ENCODE measurements at regions not wholly inside any gene's neighbourhood (a gene's known extent, or its start where the extent isn't known, plus 50 kb on each side); places are given as distances from the start of the nearest gene placed in this dataset.

DNA sequence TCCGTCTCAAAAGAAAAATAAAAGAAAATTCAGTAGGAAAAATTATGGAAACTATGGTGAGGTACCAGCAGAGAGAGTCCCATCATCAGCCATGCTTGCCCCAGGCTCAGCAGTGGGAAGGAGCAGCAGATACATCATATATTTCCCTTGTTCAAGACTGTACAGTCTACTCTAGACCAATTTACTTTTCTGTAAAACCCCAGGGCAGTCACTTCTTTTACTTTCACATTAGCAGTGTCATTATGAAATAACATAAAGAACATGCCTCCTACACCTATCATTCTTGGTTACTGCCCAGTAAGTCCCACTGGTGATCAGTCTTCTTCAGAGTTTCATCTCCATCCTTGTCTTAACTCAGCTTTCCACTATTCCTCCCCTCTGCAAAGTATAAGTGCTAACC, 1145.0 kb downstream of the MAT2B start:
- TF ChIP-seq, protein P1, sequence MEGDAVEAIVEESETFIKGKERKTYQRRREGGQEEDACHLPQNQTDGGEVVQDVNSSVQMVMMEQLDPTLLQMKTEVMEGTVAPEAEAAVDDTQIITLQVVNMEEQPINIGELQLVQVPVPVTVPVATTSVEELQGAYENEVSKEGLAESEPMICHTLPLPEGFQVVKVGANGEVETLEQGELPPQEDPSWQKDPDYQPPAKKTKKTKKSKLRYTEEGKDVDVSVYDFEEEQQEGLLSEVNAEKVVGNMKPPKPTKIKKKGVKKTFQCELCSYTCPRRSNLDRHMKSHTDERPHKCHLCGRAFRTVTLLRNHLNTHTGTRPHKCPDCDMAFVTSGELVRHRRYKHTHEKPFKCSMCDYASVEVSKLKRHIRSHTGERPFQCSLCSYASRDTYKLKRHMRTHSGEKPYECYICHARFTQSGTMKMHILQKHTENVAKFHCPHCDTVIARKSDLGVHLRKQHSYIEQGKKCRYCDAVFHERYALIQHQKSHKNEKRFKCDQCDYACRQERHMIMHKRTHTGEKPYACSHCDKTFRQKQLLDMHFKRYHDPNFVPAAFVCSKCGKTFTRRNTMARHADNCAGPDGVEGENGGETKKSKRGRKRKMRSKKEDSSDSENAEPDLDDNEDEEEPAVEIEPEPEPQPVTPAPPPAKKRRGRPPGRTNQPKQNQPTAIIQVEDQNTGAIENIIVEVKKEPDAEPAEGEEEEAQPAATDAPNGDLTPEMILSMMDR (IDR thresholded peaks at IDR 0.05) = no peak
- no peak for TF ChIP-seq POLR2AphosphoS5 (IDR thresholded peaks at IDR 0.05)

All from transverse colon (tissue), 4 donors.